ENCODE measurements at regions not wholly inside any gene's neighbourhood (a gene's known extent, or its start where the extent isn't known, plus 50 kb on each side); places are given as distances from the start of the nearest gene placed in this dataset.

GRCh38 chrX:22686138-22686541, 313.6 kb upstream of the DDX53 start:
- no peaks in the 10 kb centered on the region for H3K36me3 ChIP-seq (replicated peaks in 1 of 2; ENCODE audit: insufficient read depth in 1 of 2, low read depth in 2 of 2)
- ATAC-seq (no peak), DNase-seq (peak in 3 of 4 donors; percentile 6 to 23 (median 21))
- 39 to 44% methylated on average over 3 to 7 of the region's 7 CpGs for WGBS, 2 donors
- H3K27me3 ChIP-seq = no peaks in the 10 kb centered on the region
- intact Hi-C loops (cut with DNase I) = no loop called here
- TF ChIP-seq POLR2A (IDR thresholded peaks at IDR 0.05) (no peak), CTCF (IDR thresholded peaks at IDR 0.05) (no peak)
- H3K9me3 ChIP-seq = no peaks in the 10 kb centered on the region
- H3K4me3 ChIP-seq = no peak overlapping the region
- no peak overlapping the region for H3K27ac ChIP-seq
- H3K4me1 ChIP-seq = no peaks in the 10 kb centered on the region

GRCh38 chrX:22689290-22689689, 310.5 kb upstream of the DDX53 start:
- Histone ChIP-seq H3K36me3 (replicated peaks in 1 of 2; ENCODE audit: insufficient read depth in 1 of 2, low read depth in 2 of 2) (no peaks in the 10 kb centered on the region), H3K4me3 (no peak overlapping the region), H3K27me3 (no peaks in the 10 kb centered on the region), H3K4me1 (no peaks in the 10 kb centered on the region), H3K9me3 (no peaks in the 10 kb centered on the region), H3K27ac (no peak overlapping the region)
- ATAC-seq (no peak), DNase-seq (no peak)
- TF ChIP-seq POLR2A (IDR thresholded peaks at IDR 0.05) = no peak
- TF ChIP-seq CTCF (IDR thresholded peaks at IDR 0.05) = no peak
- intact Hi-C loops (cut with DNase I) = no loop called here

DNA sequence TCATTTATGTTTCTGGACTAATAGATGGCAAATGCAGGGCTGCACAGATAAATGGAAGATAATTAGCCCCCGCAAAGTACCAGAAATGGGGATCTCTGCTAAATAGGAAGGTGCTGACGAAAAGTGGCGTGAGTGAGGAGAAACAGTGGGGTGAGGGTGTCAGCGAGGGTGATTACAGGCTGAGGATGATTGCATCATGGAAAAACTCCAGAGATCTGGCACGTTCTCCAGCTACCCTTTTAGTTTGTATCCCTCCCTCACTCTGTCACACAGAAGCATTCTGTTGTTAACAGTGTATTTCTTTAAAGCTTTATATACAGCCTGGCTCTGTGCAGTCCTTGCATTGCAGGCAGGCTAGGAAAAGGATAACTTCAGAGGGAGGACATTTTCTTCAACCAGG, 309.6 kb upstream of the DDX53 start:
- Histone ChIP-seq H3K27ac (no peak overlapping the region), H3K4me1 (no peaks in the 10 kb centered on the region), H3K9me3 (no peaks in the 10 kb centered on the region), H3K27me3 (no peaks in the 10 kb centered on the region), H3K36me3 (replicated peaks in 1 of 2; ENCODE audit: insufficient read depth in 1 of 2, low read depth in 2 of 2) (no peaks in the 10 kb centered on the region), H3K4me3 (no peak overlapping the region)
- WGBS, 2 donors = 45 to 49% methylated on average over 5 of the region's 5 CpGs
- DNase-seq (no peak), ATAC-seq (no peak)
- no peak for TF ChIP-seq CTCF (IDR thresholded peaks at IDR 0.05)
- no peak for TF ChIP-seq POLR2A (IDR thresholded peaks at IDR 0.05)
- intact Hi-C loops (cut with DNase I) = no loop called here

DNA sequence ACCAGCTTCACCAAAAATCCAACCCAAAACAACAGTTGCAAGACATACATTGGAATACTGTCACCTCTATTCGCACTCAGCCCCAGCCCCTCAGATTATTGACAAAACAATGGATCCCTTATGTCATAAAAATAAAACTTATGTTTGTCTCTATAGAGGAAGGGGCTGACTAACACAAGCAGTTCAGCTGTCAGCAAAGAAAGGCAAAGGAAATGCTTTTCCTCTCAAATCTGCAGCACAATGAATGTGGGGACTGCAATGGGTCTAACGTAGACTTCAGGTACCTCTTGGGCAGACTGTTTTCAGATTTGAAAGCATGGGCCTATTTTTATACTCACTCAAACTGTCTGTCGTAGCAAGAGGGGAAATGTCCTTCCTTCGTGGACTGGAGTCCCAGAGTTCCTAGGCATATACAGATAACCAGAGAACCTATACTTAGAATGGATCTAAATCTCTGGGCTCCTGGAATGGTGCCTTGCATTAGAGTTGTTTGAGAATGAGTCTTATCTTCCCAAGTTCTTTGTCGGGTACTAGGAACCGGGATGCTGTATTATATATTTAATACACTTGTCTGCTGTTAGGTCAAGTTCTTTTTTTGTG, 307.7 kb upstream of the DDX53 start:
- Histone ChIP-seq H3K27ac (no peak overlapping the region), H3K4me3 (no peak overlapping the region), H3K4me1 (no peaks in the 10 kb centered on the region), H3K9me3 (no peaks in the 10 kb centered on the region), H3K27me3 (no peaks in the 10 kb centered on the region), H3K36me3 (replicated peaks in 1 of 2; ENCODE audit: insufficient read depth in 1 of 2, low read depth in 2 of 2) (no peaks in the 10 kb centered on the region)
- DNase-seq = no peak
- no peak for TF ChIP-seq POLR2A (IDR thresholded peaks at IDR 0.05)
- no peak for TF ChIP-seq CTCF (IDR thresholded peaks at IDR 0.05)
- intact Hi-C loops (cut with DNase I) = no loop called here
- WGBS, 2 donors = 62 to 68% methylated on average over 5 to 6 of the region's 6 CpGs
- no peak for ATAC-seq

DNA sequence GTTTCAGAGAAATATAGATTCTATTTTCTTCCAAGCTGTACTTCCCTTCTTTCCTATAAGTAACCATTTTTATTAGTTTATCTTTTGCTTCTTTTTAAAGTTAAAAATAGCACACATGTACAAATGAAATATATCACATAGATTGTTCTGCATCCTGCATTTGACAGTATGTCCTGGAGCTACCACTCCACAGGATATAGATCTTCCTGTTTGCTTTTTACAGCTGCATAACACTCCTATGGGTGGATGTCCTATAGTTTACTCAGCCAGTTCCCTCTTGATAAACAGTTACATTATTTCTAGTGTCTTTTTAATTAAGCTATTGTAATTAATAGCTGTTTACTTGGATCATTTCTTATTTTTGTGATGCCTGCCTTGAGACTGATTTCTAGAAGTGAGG, 301.6 kb upstream of the DDX53 start:
- Histone ChIP-seq H3K27ac (no peak overlapping the region), H3K36me3 (replicated peaks in 1 of 2; ENCODE audit: insufficient read depth in 1 of 2, low read depth in 2 of 2) (no peaks in the 10 kb centered on the region), H3K9me3 (no peaks in the 10 kb centered on the region), H3K27me3 (no peaks in the 10 kb centered on the region), H3K4me3 (no peak overlapping the region), H3K4me1 (no peaks in the 10 kb centered on the region)
- intact Hi-C loops (cut with DNase I) = no loop called here
- DNase-seq = no peak
- no peak for TF ChIP-seq POLR2A (IDR thresholded peaks at IDR 0.05)
- TF ChIP-seq CTCF (IDR thresholded peaks at IDR 0.05) = no peak
- ATAC-seq = no peak

Measured in body of pancreas (tissue), 4 donors.